HS-5 (cell line): ENCODE measurements at regions not wholly inside any gene's neighbourhood (a gene's known extent, or its start where the extent isn't known, plus 50 kb on each side); places are given as distances from the start of the nearest gene placed in this dataset.
A peak's percentile ranks its signal among the peaks of the same experiment; 100 is the strongest.

ENCODE experiments used
- DNase-seq: peaks from one replicate; pipeline ENCODE4 v3.0.0-alpha.2; 2012; ENCODE audit warnings: low read depth

DNA sequence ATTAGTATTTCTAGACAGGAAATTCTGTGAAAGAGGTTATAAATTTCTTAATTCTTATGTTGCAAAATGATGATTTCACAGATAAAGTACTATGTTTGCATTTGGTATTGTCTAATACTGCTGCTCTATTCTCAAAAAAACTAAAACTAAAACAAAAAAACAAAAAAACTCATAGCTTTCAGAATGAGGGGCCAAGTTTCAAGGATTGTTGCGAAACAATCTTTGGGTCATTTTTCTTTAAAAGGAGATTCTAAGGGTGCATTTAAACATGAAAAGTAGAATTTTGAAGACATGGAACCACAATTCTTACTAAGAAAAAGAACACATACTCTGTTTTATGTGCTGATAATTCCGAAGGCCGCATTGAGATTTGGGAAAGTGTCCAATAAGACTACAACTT, 645.1 kb downstream of the ADGRL2 start:
- DNase-seq = no peak

DNA sequence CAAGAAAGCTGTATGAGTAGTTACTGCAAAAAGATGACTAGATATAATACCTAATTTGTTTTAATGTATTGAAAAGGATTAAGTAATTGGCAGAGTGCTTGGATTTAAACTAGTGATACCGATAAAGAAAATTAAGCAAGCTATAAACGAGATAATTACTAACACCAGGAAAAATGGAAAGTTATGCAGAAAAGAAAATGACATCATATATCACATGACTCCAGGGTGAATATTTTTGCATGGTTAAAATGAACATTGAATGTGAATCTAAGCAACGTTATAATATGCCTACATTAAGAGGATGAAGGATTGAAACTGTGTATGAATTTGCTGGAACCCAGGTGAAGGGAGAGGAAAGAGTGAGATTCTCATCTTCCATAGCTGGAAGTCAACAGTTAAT, 644.4 kb downstream of the ADGRL2 start:
- DNase-seq = no peak

DNA sequence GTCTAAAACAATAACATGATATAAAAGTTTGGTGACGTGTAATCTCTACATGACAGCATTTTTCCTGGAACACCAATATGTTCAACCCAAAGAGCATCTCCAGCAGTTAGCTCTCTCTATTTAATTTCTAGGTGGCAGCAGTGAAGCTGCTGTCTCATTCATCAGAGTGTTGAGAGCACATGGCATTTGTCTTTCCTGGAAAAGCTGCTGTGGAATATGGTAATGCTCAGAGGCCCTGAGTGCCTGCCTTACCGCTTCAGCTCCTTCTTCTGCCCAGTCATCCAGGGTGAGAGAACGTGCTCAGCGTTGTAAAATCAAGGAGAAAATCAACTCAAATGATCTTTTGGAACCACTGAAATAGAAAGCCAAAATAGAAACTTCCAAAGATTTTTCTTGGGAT, 640.7 kb downstream of the ADGRL2 start:
- no peak for DNase-seq

DNA sequence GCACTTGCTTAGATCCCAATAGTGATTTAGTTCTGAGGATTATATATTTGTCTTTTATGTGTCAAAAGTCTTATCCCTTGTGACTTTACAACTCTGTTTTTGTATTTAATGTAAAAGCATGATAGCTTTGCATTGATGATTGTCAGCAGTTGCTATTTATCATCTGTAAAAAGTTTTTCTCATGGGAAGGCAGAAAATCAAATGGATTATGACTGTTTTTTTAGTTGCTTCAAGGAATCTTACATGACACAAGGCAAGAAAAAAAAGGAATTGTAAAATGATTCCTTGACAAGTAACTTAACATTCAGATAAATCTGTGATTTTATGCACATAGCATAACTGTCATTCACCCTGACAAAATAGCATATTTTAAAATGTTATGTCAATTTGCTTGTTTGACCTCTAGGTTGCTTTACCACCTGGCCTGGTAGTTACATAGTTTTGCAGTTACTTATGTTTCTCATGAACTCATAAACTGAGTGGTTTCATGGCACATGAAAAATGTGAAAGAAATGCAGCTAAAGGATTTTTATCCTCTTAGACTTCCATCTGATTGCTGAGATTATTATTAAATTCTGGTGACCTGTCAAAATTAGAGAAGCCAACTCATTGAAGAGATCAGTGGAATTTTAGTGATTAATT, 622.6 kb downstream of the ADGRL2 start:
- no peak for DNase-seq

DNA sequence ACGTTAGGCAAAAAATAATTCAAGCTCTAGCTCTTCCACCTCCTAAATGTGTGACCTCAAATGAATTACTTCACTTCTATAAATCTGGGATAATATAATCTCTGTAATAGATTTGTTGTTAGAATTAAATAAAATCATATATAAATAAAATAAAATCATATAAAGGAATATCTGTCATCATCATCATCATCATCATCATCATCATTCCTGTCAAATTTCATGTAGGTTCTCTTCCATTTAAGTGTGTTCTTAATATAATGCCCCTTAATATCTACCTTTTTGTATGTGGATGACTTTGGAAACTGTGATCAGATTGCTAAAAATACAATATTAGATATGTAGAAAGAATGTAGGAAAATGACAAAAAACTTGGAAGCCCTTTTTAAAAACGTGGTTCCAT, 621.0 kb downstream of the ADGRL2 start:
- no peak for DNase-seq

DNA sequence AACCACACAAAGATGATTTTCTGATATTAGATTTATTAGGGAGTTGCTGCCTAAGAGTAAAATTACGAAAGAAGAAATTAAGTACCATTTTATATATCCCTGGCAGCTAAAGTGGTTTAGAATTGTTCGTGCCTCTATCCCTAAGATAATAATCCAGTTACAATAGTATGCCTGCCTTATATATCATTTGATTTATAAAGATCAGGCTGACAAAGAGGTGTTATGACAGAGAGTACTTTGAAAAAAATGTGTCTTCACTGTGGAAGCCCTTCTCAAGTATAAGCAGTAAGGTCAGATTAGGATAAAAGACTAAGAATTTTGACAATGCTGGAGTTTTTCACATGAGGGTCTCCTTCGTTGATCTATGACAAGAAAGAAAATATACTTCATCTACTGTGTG, 619.9 kb downstream of the ADGRL2 start:
- DNase-seq = no peak

DNA sequence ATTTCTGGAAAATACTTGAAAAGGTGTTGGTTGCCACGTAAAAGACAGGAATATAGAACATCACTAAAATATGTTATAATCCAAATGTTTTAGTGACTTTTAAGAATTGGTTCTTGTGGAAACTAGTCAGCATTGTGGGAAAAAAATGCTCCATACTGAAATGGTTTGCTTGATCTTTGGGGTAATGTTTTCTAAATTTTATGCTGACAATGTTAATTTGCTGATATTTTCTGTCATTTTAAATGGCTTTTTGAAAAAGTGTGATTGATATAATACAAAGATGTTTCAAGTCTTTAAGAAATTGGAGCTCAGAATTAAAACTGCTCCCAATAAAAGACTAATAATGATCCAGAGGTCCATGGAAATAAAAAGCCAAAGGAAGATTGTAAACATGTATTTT, 610.9 kb downstream of the ADGRL2 start:
- no peak for DNase-seq

DNA sequence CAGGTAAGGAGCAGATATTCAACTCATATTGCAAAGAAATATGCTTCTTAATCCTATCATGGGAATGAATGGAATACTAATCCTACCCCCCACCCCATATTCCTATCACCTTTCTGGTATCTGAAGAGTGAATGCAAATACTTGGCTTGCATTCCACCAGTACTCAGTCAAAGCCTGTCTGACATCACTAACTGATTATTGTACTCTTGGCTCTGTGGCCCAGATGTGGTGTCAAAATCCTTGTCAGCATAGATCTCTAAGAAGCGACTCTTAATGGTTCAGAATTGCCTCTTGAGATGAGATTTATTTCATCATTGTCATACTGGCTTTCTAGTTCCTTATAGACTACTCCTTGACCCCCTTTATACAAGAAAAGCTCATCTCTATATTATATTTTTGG, 604.6 kb downstream of the ADGRL2 start:
- DNase-seq = no peak

DNA sequence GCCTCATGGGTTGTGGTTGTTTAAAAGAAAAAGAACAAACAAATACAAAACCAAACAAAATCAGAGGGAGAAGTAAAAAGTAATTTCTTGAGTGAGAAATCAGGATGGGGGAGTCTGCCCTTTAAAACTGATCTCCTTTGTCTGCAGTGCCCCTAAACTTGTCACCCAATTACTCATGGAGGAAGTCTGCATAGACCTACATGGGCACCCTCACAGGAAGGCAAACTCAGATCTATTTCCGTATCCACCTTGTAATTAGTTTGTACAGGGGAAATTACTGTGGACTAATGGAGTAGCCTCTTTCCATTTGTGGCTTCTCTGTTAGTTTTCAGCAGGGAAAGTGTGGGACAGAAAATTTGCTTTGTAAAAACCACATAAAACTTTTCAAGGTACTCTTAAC, 600.4 kb downstream of the ADGRL2 start:
- no peak for DNase-seq

DNA sequence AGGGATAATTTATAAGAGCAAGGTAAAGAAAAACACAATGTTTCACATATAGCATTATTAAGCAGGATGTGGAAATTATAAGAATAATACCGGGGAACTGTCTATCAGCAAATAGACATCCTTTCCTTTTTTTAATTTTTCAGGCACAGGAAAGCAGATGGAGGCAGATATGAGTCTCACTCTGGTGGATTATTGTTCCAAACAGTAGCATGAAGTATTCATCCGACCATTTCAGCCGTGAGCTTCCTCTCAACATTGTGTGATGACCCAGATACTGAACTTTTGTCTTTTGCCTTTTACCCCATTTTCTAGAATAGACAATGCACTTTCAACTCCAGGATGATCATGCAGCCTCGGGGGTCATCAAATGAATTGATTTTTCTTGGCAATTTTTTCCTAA, 599.8 kb downstream of the ADGRL2 start:
- DNase-seq = no peak

DNA sequence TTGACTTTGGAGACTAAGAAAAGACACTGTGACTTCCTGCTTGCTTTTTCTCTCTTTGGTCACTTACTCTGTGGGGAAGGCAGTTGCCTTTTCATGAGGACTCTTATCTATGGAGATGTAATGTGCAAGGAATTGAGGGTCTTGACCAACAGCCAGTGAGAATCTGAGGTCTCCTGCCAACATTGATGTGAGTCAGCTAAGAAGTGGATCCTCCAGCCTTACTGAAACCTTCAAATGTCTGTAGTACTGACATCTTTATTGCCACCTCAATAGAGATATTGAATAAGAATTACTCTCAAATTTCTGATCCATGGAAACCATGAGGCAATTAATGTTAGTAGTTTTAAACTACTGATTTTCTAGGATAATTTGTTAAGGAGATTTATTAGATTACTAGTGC, 598.4 kb downstream of the ADGRL2 start:
- DNase-seq = no peak

DNA sequence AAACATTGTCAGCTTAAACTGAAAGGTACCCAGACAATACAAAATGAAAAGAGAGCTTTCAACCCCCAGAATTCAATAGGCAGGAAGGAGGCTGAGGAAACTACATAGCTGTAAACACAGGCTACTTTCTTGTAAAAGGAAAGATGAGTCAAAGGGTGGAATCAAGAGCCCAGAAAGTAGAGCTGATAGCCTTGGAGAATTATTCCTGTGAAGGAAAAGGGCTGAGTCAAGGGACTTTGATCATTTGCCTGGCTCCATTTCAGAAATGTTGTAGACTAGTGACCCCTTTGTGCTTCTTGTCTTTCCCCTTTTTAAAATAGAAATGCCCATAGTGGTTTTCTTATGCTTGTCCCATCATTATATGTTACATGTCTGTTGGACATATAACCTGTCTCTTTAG, 597.6 kb downstream of the ADGRL2 start:
- no peak for DNase-seq

DNA sequence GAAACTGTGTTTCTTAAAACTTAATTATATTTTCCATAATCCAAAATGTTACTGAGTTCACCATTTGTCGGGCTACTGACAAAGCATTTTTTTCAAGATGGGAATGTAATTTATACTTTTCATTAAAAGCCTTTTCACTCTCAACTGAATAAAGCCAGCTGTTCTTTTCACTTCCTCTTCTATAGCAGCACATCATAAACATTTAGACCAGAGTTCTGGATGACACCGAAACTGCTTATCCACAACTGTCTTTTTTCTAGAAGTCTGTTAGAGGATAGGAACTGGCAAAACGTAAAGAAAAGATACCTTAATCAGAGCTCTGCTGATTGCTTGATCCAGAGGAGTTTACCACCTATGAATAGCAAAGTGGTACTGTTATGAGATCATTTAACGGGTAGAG, 594.7 kb downstream of the ADGRL2 start:
- DNase-seq = no peak

DNA sequence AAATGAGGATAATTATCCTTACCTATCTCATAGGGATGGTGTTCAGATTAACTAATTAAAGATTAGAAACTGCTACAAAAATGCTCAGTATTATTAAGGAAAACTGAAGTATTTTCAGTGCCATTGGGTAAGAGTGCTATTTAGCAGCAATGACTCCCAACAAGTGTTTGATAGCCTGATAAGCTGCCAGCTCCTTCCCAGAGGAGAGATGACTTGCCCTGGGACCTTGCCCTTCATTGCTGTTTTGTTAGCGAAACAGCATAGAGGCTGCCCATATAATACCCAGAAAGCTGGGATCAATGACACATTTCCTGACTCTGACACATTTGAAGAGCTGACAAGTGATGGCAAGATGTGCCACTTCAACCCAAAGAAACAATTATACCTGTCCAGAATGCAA, 592.2 kb downstream of the ADGRL2 start:
- DNase-seq = no peak

DNA sequence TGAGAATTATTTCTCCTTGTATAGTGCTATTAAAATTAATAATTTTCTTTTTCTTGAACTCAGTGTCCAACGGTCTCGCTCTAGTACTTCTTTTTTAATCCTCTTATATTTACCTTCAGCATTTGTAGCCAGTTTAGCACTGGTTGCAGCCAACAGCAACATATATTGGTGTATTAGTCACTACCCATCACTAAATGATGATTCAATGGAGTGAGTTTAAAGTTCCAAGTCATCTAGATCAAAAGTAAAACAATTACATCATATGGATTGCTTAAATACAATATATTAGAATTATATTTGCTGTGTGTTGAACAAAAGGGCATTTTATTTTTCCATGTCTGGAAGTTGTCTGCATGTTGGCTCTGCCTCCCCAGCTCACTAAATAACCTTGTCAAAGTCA, 591.8 kb downstream of the ADGRL2 start:
- DNase-seq = peak; percentile 46

DNA sequence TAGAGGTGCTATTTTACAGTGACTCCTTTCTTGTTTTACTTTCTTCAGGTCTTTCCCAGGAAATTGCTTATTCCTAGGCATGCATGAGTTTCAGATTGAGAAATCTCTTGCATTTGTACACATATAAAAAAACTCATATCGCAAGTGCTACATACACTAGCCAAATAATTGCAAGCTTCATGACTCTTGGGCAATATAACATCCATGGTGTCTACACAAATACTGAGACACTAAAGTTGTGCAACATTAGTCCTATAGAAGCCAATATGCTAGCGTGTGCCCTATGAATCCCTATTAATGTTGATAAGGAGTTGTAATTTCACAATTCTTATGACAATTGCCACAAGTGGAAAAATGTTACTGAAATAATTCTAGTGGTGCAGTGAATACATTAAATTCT, 591.0 kb downstream of the ADGRL2 start:
- DNase-seq = no peak

DNA sequence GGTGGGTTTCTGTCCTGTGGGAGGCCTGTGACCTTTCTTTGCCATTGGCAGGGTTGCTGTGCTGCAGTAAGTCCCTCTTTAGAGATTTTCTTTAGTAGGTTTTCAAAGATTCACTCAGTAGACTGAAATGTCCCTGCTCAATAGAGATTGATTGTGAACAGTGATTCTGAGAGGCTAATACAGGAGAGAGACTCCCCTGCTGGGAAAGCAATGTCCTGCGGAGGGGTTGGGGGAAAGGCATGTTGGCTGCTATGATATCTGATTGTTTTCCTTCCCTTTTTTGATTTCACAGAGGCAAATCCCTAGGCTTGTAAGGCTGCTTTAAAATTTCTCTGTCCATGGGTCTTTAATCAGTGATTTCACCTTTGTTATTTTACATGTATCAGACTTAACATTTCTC, 589.9 kb downstream of the ADGRL2 start:
- DNase-seq = no peak

DNA sequence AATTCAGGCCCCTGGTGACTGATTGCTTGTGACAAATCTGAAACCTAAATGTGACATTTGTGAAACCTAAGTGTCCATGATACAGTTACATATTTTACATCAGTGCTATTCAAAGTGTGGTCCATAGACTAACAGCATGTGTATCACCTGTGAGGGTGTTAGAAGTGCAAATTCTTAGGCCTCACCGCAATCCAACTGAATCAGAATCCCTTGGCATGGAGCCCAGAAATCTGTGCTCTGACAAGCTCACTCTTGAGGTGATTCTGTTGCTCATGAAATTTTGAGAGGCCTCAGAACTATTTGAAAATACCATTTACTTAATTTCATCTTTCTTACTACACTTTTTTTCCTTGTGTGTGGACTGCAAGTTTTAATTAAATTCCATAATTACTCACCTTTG, 587.9 kb downstream of the ADGRL2 start:
- peak; percentile 39 for DNase-seq

DNA sequence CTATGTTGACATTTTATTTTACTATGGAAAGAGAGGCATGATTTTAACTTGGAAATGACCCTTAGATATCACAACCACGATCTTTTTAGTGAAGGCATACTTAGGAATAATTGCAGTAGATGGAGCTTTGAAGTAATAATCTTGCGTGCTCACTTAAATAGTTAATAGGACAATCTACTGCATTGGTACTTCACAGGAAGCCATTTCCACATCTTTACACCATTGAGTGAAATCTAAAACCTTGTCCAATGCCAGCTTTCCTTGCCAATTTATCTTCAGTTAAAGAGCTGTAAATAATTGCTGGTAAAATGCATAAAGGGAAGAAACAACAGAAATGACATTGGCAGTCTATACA, 586.3 kb downstream of the ADGRL2 start:
- no peak for DNase-seq

DNA sequence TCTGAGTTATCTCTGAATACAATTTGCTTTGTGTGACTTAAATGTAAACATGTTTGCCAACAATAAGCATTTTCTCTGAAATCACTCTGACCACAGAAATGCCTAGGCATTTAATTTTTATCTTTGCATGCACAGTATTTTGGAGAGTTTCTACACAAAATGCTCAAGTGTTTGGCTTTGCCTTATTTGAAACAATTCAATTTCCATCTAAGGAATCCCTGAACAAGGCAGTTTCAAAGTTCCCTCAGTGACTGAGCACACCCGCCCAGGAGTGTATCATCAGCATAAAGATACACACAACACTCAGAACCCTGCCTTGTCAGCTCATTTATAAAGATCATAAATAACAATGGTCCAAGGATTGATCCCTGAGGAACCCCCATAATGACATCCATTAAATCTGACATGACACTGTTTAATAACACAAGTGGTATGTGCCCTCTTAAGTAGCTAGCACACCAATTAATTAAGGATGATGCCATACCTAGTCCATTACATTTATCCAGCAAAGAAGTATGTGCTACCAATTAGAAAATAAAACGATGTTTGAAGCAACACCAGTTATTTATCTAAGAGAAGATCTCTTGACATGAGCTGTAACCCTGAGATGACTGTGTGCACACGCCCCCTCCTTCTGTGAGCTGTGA, 585.8 kb downstream of the ADGRL2 start:
- DNase-seq = no peak

DNA sequence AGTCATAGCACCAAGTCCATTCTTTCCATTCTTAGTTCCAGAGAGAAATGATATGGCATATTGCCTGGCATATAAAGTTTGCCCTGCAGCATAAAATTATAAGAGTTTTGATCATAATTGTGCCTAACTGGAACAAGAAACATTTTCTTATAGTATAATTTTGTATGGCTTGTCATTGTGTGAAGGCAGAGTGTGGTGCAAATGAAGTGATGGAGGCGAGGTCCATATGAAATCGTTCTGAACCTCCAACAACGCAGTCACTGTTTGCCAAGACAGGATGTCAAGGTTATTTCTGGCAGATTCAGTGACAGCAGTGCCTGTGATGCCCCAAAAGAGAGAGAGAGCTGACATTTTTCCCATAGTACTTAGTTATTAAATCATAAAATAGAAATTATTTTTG, 584.0 kb downstream of the ADGRL2 start:
- DNase-seq = no peak

DNA sequence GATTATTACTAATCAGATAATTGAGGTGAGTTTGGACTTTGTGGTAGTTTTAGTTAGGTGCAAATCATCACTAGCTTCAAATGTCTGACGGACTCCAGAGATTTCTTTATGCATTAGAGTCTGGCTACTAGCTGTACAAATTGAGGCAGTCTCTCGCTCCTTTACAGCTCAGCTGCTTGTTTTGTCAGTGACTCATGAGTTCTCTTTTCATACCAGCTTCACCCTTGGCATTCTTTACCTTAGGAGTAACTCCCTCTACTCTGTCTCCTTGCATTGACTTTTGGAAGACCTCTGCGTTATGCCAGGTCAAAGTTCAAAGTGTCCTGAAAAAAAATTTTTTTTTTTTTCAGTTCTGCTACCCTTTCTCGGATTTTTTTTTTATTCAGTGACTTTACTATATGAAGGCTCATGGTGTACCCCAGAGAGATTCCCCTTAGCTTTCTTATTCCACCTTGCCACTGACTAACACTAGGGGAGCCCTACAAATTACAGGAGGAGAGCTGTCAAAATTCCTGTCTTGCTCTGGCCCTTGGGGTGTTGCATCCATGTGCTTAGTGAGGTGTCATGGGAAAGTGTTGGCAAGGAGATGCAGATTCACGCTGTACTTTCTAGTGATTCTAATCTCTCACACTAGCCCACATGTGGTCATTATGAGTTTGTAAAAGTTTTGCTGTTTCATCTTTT, 576.6 kb downstream of the ADGRL2 start:
- DNase-seq = no peak

DNA sequence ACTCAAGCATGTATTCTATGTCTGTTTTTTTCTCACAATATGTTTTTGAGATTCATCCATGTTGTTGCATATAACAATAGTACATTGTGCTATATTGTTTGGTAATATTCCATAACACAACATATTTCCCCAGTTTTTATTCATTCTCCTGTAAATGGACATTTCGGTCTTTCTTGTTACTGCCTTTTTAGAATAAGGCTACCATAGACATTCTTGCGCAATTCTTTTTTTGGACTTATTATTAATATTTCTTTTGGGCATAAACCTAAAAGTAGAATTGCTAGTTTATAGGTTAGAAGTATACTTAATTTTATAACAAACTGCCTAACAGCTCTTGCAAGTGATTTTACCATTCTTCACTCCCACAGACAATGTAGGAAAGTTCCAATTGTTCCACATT, 573.0 kb downstream of the ADGRL2 start:
- no peak for DNase-seq
